Thyroid gland (tissue), 4 donors: ENCODE measurements at regions not wholly inside any gene's neighbourhood (a gene's known extent, or its start where the extent isn't known, plus 50 kb on each side); places are given as distances from the start of the nearest gene placed in this dataset.

Experiments used
- DNase-seq, 2 donors: peaks; one replicate each; pipeline ENCODE4 v3.0.0-alpha.2; 2019
- H3K27ac ChIP-seq, 3 donors: fragments of 200-600 bp; sonication (generic); 1 replicate in 2 of 3; 2 replicates in 1 of 3; pipeline ENCODE4 v1.5.1; 2016 to 2019; ENCODE audit warnings: mild to moderate bottlenecking in 1 of 3, moderate library complexity in 1 of 3
- H3K27me3 ChIP-seq: fragments of 200-600 bp; sonication (generic); one replicate; pipeline ENCODE4 v1.5.1; 2019
- H3K36me3 ChIP-seq, 2 donors: fragments of 200-600 bp; sonication (generic); one replicate each; pipeline ENCODE4 v1.5.1; 2016 to 2019
- H3K4me1 ChIP-seq, 2 donors: fragments of 200-600 bp; sonication (generic); one replicate each; pipeline ENCODE4 v1.5.1; 2017 to 2019
- H3K4me3 ChIP-seq, 3 donors: fragments of 200-600 bp; sonication (generic); replicated peaks in 1 of 3; 1 replicate in 2 of 3; 2 replicates in 1 of 3; pipeline ENCODE4 v1.5.1; 2016; ENCODE audit warnings: mild to moderate bottlenecking in 1 of 3
- H3K9me3 ChIP-seq: fragments of 200-600 bp; sonication (generic); one replicate; pipeline ENCODE4 v1.5.1; 2017
- CTCF ChIP-seq, 6 experiments: fragments of 200-600 bp in 3 of 6; fragments of 450-650 bp in 3 of 6; sonication (generic) in 3 of 6; IDR thresholded peaks; one replicate each; pipeline ENCODE4 v1.5.1; 2016 to 2019; ENCODE audit warnings: antibody characterized with exemption in 6 of 6, mild to moderate bottlenecking in 2 of 6, inconsistent platforms in 1 of 6, moderate library complexity in 1 of 6
- POLR2A ChIP-seq, 2 donors: fragments of 450-650 bp; IDR thresholded peaks; one replicate each; pipeline ENCODE4 v1.6.1; 2017; ENCODE audit warnings: antibody characterized with exemption in 2 of 2, mild to moderate bottlenecking in 2 of 2, moderate library complexity in 1 of 2
- WGBS, 2 donors: methylation state at CpG; one replicate each; pipeline ENCODE4 v1.1.5; 2017; 5-methylcytosine and 5-hydroxymethylcytosine counted together
- intact Hi-C: fragments of 100-400 bp; cut with DNase I; formaldehyde crosslinking; loops from one replicate; pipeline ENCODE4 v1.15.1; 2023

GRCh38 chr21:25314247-25314646 is 293.0 kb downstream of the MRPL39 start:
- intact Hi-C loops = no loop called here
- DNase-seq = no peak
- Histone ChIP-seq H3K36me3 (no peaks in the 10 kb centered on the region), H3K4me3 (no peak overlapping the region), H3K27me3 (no peaks in the 10 kb centered on the region), H3K4me1 (no peaks in the 10 kb centered on the region), H3K27ac (no peak overlapping the region), H3K9me3 (no peaks in the 10 kb centered on the region)
- 76 to 79% methylated on average over 1 of the region's 1 CpG for WGBS, 2 donors
- no peak for TF ChIP-seq POLR2A (IDR thresholded peaks at IDR 0.05)
- no peak for TF ChIP-seq CTCF (IDR thresholded peaks at IDR 0.05)

DNA sequence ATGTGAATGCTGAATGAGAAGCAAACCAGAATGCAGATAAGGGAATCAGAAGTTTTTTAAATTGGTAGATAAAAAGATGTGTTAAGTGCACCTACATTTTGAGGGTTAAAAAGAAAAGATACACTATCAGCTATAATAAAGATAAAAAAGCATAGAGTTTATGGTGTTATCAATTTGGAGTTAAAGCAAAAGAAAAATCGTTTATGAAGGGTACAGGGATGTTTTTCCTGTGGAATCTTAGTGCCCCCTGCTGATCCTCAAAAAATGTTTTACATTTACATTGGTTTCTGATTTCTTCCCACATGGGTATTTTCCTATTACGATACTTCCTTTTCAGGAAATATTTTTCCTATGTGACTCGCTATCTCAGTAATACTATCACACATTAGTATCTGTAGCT is 293.5 kb downstream of the MRPL39 start:
- H3K9me3 ChIP-seq = no peaks in the 10 kb centered on the region
- no peak for TF ChIP-seq POLR2A (IDR thresholded peaks at IDR 0.05)
- peak in 3 of 6 experiments; percentile 26 to 41 (median 34) for TF ChIP-seq CTCF (IDR thresholded peaks at IDR 0.05)
- H3K4me3 ChIP-seq = no peak overlapping the region
- no peaks in the 10 kb centered on the region for H3K4me1 ChIP-seq
- no peak for DNase-seq
- 48 to 49% methylated on average over 3 of the region's 3 CpGs for WGBS, 2 donors
- H3K27ac ChIP-seq = no peak overlapping the region
- H3K27me3 ChIP-seq = no peaks in the 10 kb centered on the region
- H3K36me3 ChIP-seq = no peaks in the 10 kb centered on the region
- intact Hi-C loops = no loop called here

- no peak for TF ChIP-seq CTCF (IDR thresholded peaks at IDR 0.05)
- no peak for TF ChIP-seq POLR2A (IDR thresholded peaks at IDR 0.05)
- Histone ChIP-seq H3K9me3 (no peaks in the 10 kb centered on the region), H3K4me3 (no peak overlapping the region), H3K36me3 (no peaks in the 10 kb centered on the region), H3K27me3 (no peaks in the 10 kb centered on the region), H3K4me1 (no peaks in the 10 kb centered on the region), H3K27ac (no peak overlapping the region)
- 80 to 81% methylated on average over 1 of the region's 1 CpG for WGBS, 2 donors
- no peak for DNase-seq
- intact Hi-C loops = no loop called here
Observed at GRCh38 chr21:25307489-25307888, 299.8 kb downstream of the MRPL39 start.

- Histone ChIP-seq H3K9me3 (no peaks in the 10 kb centered on the region), H3K4me3 (no peak overlapping the region), H3K4me1 (no peaks in the 10 kb centered on the region), H3K27me3 (no peaks in the 10 kb centered on the region), H3K27ac (no peak overlapping the region), H3K36me3 (no peaks in the 10 kb centered on the region)
- intact Hi-C loops = no loop called here
- DNase-seq = no peak
- no peak for TF ChIP-seq CTCF (IDR thresholded peaks at IDR 0.05)
- 69 to 73% methylated on average over 4 of the region's 4 CpGs for WGBS, 2 donors
Observed at GRCh38 chr21:25304611-25305010, 302.7 kb downstream of the MRPL39 start.

DNA sequence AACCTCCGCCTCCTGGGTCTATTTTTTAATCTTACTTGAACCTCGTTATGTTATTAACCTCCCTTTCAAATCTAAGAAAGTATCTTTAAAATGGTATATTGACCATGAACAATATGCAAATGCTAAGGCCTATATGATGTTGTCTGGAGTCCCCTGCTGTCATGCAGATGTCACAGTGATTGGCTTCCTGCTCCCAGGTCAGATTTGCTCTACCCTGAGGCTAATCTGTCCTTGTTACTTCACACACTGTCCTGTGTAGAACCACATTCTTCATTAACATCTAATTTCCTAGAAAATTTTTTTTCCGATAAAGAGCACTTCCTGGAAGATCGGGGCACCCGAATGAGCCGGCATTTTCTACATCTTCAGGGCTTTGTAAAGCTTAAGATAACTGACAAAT is 306.6 kb downstream of the MRPL39 start:
- no peaks in the 10 kb centered on the region for H3K27me3 ChIP-seq

More for the DNA sequence above, 306.6 kb downstream of the MRPL39 start:
- Histone ChIP-seq H3K9me3 (no peaks in the 10 kb centered on the region), H3K4me3 (no peak overlapping the region), H3K4me1 (no peaks in the 10 kb centered on the region), H3K36me3 (no peaks in the 10 kb centered on the region), H3K27ac (no peak overlapping the region)
- DNase-seq = no peak
- 84 to 87% methylated on average over 6 of the region's 6 CpGs for WGBS, 2 donors
- intact Hi-C loops = no loop called here
- TF ChIP-seq POLR2A (IDR thresholded peaks at IDR 0.05) = no peak
- TF ChIP-seq CTCF (IDR thresholded peaks at IDR 0.05) = no peak
